Nephron progenitor cell (in vitro differentiated cells): ENCODE measurements at regions not wholly inside any gene's neighbourhood (a gene's known extent, or its start where the extent isn't known, plus 50 kb on each side); places are given as distances from the start of the nearest gene placed in this dataset.

Source experiments
- DNase-seq: peaks from one replicate; pipeline ENCODE4 v3.0.0; 2021
- H3K27ac Mint-ChIP-seq: 2 replicates; pipeline ENCODE4 v1.8.0; 2021; ENCODE audit warnings: mild to moderate bottlenecking, moderate library complexity, mixed read lengths
- H3K27me3 Mint-ChIP-seq: 2 replicates; pipeline ENCODE4 v1.8.0; 2021; ENCODE audit warnings: mild to moderate bottlenecking, low read depth, mixed read lengths; ENCODE audit not compliant: poor library complexity
- H3K36me3 Mint-ChIP-seq: 2 replicates; pipeline ENCODE4 v1.8.0; 2021; ENCODE audit warnings: low read depth, mixed read lengths
- H3K4me1 Mint-ChIP-seq: 2 replicates; pipeline ENCODE4 v1.8.0; 2021; ENCODE audit warnings: mixed read lengths
- H3K4me3 Mint-ChIP-seq: 2 replicates; pipeline ENCODE4 v1.8.0; 2021; ENCODE audit warnings: mild to moderate bottlenecking, moderate library complexity, mixed read lengths
- H3K9me3 Mint-ChIP-seq: 2 replicates; pipeline ENCODE4 v1.8.0; 2021; ENCODE audit warnings: mild to moderate bottlenecking, moderate library complexity, mixed read lengths
- CTCF ChIP-seq: fragments of 200-600 bp; sonication (generic); IDR thresholded peaks from 2 replicates; pipeline ENCODE4 v1.5.0; 2021; ENCODE audit warnings: antibody characterized with exemption

GRCh38 chr2:234788381-234788780, 163.4 kb upstream of the SH3BP4 start:
- H3K27me3 Mint-ChIP-seq, result peaks cover 10% of the 10 kb centered on the region
- no peak for DNase-seq
- H3K4me1 Mint-ChIP-seq, result peaks cover 46% of the 10 kb centered on the region
- H3K27ac Mint-ChIP-seq, result no peak overlapping the region
- no peak for TF ChIP-seq CTCF
- H3K36me3 Mint-ChIP-seq, result peaks cover 11% of the 10 kb centered on the region
- H3K9me3 Mint-ChIP-seq, result peaks cover 14% of the 10 kb centered on the region
- H3K4me3 Mint-ChIP-seq, result no peak overlapping the region

GRCh38 chr2:234787114-234787513, 164.7 kb upstream of the SH3BP4 start:
- Mint-ChIP-seq H3K9me3 (peaks cover 26% of the 10 kb centered on the region), H3K36me3 (peaks cover 16% of the 10 kb centered on the region), H3K4me1 (peaks cover 33% of the 10 kb centered on the region), H3K27ac (no peak overlapping the region), H3K4me3 (no peak overlapping the region), H3K27me3 (peaks cover 12% of the 10 kb centered on the region)
- no peak for TF ChIP-seq CTCF
- no peak for DNase-seq

- peaks cover 27% of the 10 kb centered on the region for H3K27me3 Mint-ChIP-seq
- H3K27ac Mint-ChIP-seq, result no peak overlapping the region
- TF ChIP-seq CTCF, result no peak
- H3K36me3 Mint-ChIP-seq, result no peaks in the 10 kb centered on the region
- H3K4me3 Mint-ChIP-seq, result no peak overlapping the region
- no peak for DNase-seq
- peaks cover 24% of the 10 kb centered on the region for H3K9me3 Mint-ChIP-seq
- H3K4me1 Mint-ChIP-seq, result peaks cover 40% of the 10 kb centered on the region
Measured at GRCh38 chr2:234773764-234774409, 177.9 kb upstream of the SH3BP4 start.

- Mint-ChIP-seq H3K4me3 (no peak overlapping the region), H3K27me3 (peaks cover 21% of the 10 kb centered on the region), H3K27ac (no peak overlapping the region), H3K4me1 (peaks cover 40% of the 10 kb centered on the region), H3K9me3 (peaks cover 19% of the 10 kb centered on the region), H3K36me3 (no peaks in the 10 kb centered on the region)
- no peak for TF ChIP-seq CTCF
- DNase-seq, result no peak
Measured at GRCh38 chr2:234773129-234773528, 178.7 kb upstream of the SH3BP4 start.

GRCh38 chr2:234772733-234773060, 179.1 kb upstream of the SH3BP4 start:
- H3K36me3 Mint-ChIP-seq, result no peaks in the 10 kb centered on the region
- H3K9me3 Mint-ChIP-seq, result peaks cover 18% of the 10 kb centered on the region
- peak; percentile 22 for DNase-seq
- H3K4me1 Mint-ChIP-seq, result peaks cover 40% of the 10 kb centered on the region
- H3K27ac Mint-ChIP-seq, result peak overlapping the region; percentile 74
- H3K4me3 Mint-ChIP-seq, result peak overlapping the region; percentile 41
- H3K27me3 Mint-ChIP-seq, result peaks cover 20% of the 10 kb centered on the region
- no peak for TF ChIP-seq CTCF

- Mint-ChIP-seq H3K36me3 (no peaks in the 10 kb centered on the region), H3K27ac (peak overlapping the region; percentile 74), H3K9me3 (peaks cover 18% of the 10 kb centered on the region), H3K4me1 (peaks cover 40% of the 10 kb centered on the region), H3K4me3 (peak overlapping the region; percentile 41), H3K27me3 (peaks cover 20% of the 10 kb centered on the region)
- DNase-seq, result peak; percentile 12
- TF ChIP-seq CTCF, result no peak
Measured at GRCh38 chr2:234771980-234772732, 179.7 kb upstream of the SH3BP4 start.
